ENCODE measurements at regions not wholly inside any gene's neighbourhood (a gene's known extent, or its start where the extent isn't known, plus 50 kb on each side); places are given as distances from the start of the nearest gene placed in this dataset.

DNA sequence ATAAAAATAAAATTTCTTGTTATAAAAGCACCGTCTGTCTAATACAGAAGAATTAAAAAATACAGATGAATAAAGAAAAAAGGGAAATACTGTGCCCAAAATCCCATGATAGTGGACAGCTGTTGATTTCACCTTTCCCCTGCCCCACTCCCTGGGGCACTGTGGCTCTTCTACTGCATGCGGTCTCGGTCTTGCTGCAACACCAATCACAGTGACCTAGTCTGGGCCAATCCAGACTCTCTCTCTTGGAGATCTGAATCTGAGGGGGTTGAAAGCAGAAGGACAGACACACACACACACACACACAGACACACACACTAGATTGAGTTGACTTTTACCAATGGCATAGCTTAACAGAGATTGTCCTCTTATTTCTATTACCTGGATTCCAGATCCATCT, 70.5 kb upstream of the FYN start:
- TF ChIP-seq EZH2 (IDR thresholded peaks at IDR 0.05; ENCODE audit: insufficient read depth, poor library complexity, severe bottlenecking) (no peak), EZH2phosphoT487 (IDR thresholded peaks at IDR 0.05; ENCODE audit: insufficient read depth, low read depth) (no peak)

Data from GM23248 (cell line).